ENCODE measurements at regions not wholly inside any gene's neighbourhood (a gene's known extent, or its start where the extent isn't known, plus 50 kb on each side); places are given as distances from the start of the nearest gene placed in this dataset.

DNA sequence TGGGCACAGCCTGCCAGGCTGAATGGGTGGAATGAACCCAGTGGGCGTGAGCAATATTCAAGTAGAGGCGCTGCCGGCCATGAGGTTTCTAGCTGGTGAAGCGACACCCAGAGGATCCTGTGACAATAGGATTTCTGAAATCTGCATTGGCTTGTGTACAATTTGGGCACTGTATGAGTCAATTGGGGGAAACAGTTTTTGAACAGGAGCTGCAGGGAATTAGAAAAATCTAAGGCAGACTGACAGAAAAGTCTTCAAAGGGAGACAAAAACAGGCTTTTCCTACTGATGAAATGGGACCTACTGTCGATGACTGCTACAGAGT lies 145.2 kb downstream of the GPCPD1 start:
- TF ChIP-seq, protein P1, sequence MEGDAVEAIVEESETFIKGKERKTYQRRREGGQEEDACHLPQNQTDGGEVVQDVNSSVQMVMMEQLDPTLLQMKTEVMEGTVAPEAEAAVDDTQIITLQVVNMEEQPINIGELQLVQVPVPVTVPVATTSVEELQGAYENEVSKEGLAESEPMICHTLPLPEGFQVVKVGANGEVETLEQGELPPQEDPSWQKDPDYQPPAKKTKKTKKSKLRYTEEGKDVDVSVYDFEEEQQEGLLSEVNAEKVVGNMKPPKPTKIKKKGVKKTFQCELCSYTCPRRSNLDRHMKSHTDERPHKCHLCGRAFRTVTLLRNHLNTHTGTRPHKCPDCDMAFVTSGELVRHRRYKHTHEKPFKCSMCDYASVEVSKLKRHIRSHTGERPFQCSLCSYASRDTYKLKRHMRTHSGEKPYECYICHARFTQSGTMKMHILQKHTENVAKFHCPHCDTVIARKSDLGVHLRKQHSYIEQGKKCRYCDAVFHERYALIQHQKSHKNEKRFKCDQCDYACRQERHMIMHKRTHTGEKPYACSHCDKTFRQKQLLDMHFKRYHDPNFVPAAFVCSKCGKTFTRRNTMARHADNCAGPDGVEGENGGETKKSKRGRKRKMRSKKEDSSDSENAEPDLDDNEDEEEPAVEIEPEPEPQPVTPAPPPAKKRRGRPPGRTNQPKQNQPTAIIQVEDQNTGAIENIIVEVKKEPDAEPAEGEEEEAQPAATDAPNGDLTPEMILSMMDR (IDR thresholded peaks at IDR 0.05) = no peak
- TF ChIP-seq RFX5 (IDR thresholded peaks at IDR 0.05) = no peak
